ENCODE measurements at regions not wholly inside any gene's neighbourhood (a gene's known extent, or its start where the extent isn't known, plus 50 kb on each side); places are given as distances from the start of the nearest gene placed in this dataset.

GRCh38 chr7:94849636-94850208 lies 57.7 kb upstream of the PPP1R9A start:
- TF ChIP-seq, protein P1, sequence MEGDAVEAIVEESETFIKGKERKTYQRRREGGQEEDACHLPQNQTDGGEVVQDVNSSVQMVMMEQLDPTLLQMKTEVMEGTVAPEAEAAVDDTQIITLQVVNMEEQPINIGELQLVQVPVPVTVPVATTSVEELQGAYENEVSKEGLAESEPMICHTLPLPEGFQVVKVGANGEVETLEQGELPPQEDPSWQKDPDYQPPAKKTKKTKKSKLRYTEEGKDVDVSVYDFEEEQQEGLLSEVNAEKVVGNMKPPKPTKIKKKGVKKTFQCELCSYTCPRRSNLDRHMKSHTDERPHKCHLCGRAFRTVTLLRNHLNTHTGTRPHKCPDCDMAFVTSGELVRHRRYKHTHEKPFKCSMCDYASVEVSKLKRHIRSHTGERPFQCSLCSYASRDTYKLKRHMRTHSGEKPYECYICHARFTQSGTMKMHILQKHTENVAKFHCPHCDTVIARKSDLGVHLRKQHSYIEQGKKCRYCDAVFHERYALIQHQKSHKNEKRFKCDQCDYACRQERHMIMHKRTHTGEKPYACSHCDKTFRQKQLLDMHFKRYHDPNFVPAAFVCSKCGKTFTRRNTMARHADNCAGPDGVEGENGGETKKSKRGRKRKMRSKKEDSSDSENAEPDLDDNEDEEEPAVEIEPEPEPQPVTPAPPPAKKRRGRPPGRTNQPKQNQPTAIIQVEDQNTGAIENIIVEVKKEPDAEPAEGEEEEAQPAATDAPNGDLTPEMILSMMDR (IDR thresholded peaks at IDR 0.05), result no peak
- TF ChIP-seq EZH2 (IDR thresholded peaks at IDR 0.05), result no peak
